Loucy (cell line): ENCODE measurements at regions not wholly inside any gene's neighbourhood (a gene's known extent, or its start where the extent isn't known, plus 50 kb on each side); places are given as distances from the start of the nearest gene placed in this dataset.
A peak's percentile ranks its signal among the peaks of the same experiment; 100 is the strongest.

Experiments used
- H2AFZ ChIP-seq: fragments of 200-600 bp; sonication (generic); 2 replicates; pipeline ENCODE4 v1.6.0; 2016; ENCODE audit warnings: antibody characterized with exemption, mild to moderate bottlenecking, low read length, moderate library complexity
- H3F3A ChIP-seq: fragments of 200-600 bp; 2 replicates; pipeline ENCODE4 v1.6.0; 2016; ENCODE audit warnings: antibody characterized with exemption, low read depth, mild to moderate bottlenecking
- H3K27me3 ChIP-seq: fragments of 200-600 bp; sonication (generic); 2 replicates; pipeline ENCODE4 v1.6.1; 2014; ENCODE audit warnings: low read length, mild to moderate bottlenecking; ENCODE audit not compliant: insufficient read depth, poor library complexity, severe bottlenecking
- H3K36me3 ChIP-seq: fragments of 200-600 bp; sonication (generic); 2 replicates; pipeline ENCODE4 v1.6.1; 2016; ENCODE audit warnings: low read length; ENCODE audit not compliant: insufficient read depth
- H3K4me1 ChIP-seq: fragments of 200-600 bp; sonication (generic); 2 replicates; pipeline ENCODE4 v1.5.1; 2014; ENCODE audit warnings: low read length, mild to moderate bottlenecking; ENCODE audit not compliant: insufficient read depth, poor library complexity, severe bottlenecking
- H3K4me2 ChIP-seq: fragments of 200-600 bp; sonication (generic); 2 replicates; pipeline ENCODE4 v1.6.0; 2014; ENCODE audit warnings: antibody characterized with exemption, low read length, low read depth, mild to moderate bottlenecking; ENCODE audit not compliant: poor library complexity, severe bottlenecking
- H3K4me3 ChIP-seq: fragments of 200-600 bp; sonication (generic); 2 replicates; pipeline ENCODE4 v1.5.1; 2014; ENCODE audit warnings: low read length, mild to moderate bottlenecking, mixed read lengths; ENCODE audit not compliant: poor library complexity, severe bottlenecking
- H3K79me2 ChIP-seq: fragments of 200-600 bp; sonication (generic); 2 replicates; pipeline ENCODE4 v1.6.1; 2014; ENCODE audit warnings: low read length; ENCODE audit not compliant: insufficient read depth
- H3K9ac ChIP-seq: fragments of 200-600 bp; sonication (generic); 2 replicates; pipeline ENCODE4 v1.6.0; 2014; ENCODE audit warnings: mild to moderate bottlenecking, low read depth, low read length, moderate library complexity; ENCODE audit not compliant: poor library complexity, severe bottlenecking
- H3K9me2 ChIP-seq: fragments of 200-600 bp; sonication (generic); replicated peaks from 2 replicates; pipeline ENCODE4 v1.6.1; 2016; ENCODE audit warnings: low read depth, low read length, mixed read lengths
- H3K9me3 ChIP-seq: fragments of 200-600 bp; sonication (generic); 2 replicates; pipeline ENCODE4 v1.6.1; 2014; ENCODE audit warnings: mild to moderate bottlenecking, antibody characterized with exemption, low read length, low read depth; ENCODE audit not compliant: insufficient read depth
- H4K20me1 ChIP-seq: fragments of 200-600 bp; sonication (generic); 2 replicates; pipeline ENCODE4 v1.6.0; 2014; ENCODE audit warnings: antibody characterized with exemption, low read length, mild to moderate bottlenecking; ENCODE audit not compliant: insufficient read depth, poor library complexity, severe bottlenecking
- EZH2phosphoT487 ChIP-seq: fragments of 200-600 bp; IDR thresholded peaks from 2 replicates; pipeline ENCODE4 v1.6.1; 2018; ENCODE audit warnings: antibody characterized with exemption, mild to moderate bottlenecking, moderate library complexity, borderline replicate concordance
- TF ChIP-seq, protein P1 (sequence below): fragments of 200-600 bp; sonication (generic); conservative IDR thresholded peaks from 2 replicates; pipeline ENCODE4 v1.5.1; 2014; ENCODE audit warnings: mild to moderate bottlenecking, antibody characterized with exemption, low read length

DNA sequence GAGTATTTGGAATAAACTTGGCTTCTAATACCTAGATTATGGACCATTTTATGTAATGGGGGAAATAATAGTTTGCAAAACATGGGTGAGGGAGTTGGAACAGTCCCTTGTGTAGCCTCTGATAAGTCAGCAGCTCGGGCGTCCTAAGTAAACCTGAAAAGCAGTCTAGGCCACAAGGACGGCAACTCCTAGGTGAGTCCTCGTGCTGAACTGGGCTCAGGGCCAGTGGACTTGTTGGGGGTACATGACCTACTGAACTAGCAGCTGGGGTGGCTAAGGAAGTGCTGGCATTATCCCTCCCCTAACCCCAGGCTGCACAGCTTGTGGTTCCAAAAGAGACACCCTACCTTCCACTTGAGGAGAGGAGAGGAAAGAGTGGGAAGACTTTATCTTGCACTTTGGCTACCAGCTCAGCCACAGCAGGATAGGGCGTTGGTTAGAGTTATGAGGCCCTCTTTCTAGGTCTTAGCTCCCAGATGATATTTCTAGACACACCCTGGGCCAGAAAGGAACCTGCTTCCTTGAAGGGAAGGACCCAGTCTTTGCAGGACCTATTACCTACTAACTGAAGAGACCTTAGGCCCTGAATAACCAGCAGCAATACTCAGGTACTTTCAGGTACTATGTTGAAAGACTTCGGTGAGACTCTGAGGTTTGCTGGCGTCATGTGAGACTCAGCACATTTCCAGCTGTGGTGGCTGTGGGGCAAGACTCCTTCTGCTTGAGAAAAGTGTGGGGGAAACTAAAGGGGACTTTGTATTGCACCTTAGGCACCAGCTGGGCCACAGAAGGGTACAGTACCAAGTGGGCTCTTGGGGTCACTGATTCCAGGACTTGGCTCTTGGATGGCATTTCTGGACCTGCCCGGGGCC lies 71.0 kb downstream of the AQP4 start:
- no peaks in the 10 kb centered on the region for H3K27me3 ChIP-seq
- H3K79me2 ChIP-seq: no peaks in the 10 kb centered on the region
- H3K4me3 ChIP-seq: no peak overlapping the region
- H3F3A ChIP-seq: no peaks in the 10 kb centered on the region
- H3K4me1 ChIP-seq: no peaks in the 10 kb centered on the region
- no peaks in the 10 kb centered on the region for H3K36me3 ChIP-seq
- H4K20me1 ChIP-seq: no peaks in the 10 kb centered on the region
- H3K4me2 ChIP-seq: no peak overlapping the region
- no peaks in the 10 kb centered on the region for H3K9me3 ChIP-seq
- no peaks in the 10 kb centered on the region for H3K9me2 ChIP-seq
- H2AFZ ChIP-seq: no peak overlapping the region
- no peak overlapping the region for H3K9ac ChIP-seq
- TF ChIP-seq EZH2phosphoT487: no peak
- TF ChIP-seq, protein P1, sequence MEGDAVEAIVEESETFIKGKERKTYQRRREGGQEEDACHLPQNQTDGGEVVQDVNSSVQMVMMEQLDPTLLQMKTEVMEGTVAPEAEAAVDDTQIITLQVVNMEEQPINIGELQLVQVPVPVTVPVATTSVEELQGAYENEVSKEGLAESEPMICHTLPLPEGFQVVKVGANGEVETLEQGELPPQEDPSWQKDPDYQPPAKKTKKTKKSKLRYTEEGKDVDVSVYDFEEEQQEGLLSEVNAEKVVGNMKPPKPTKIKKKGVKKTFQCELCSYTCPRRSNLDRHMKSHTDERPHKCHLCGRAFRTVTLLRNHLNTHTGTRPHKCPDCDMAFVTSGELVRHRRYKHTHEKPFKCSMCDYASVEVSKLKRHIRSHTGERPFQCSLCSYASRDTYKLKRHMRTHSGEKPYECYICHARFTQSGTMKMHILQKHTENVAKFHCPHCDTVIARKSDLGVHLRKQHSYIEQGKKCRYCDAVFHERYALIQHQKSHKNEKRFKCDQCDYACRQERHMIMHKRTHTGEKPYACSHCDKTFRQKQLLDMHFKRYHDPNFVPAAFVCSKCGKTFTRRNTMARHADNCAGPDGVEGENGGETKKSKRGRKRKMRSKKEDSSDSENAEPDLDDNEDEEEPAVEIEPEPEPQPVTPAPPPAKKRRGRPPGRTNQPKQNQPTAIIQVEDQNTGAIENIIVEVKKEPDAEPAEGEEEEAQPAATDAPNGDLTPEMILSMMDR: no peak

DNA sequence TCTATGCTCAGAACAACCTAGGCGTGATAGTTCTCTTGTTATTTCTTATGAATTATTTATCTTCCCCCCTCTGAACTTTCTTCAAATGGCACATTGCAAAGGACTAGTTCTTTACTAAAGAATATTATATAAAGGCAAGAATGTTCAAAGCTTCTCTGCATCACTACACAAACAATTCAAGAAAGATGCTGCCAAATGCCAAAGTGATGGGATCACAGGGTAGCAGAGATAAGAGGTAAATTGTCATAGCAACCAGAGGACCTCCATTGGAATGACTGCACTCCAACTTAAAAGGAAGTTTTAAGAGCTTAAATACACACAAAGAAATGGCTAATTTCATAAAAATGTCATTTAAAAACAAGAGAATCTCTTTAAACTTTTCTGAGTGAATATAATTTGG lies 72.8 kb downstream of the AQP4 start:
- H3K9me3 ChIP-seq: no peaks in the 10 kb centered on the region

DNA sequence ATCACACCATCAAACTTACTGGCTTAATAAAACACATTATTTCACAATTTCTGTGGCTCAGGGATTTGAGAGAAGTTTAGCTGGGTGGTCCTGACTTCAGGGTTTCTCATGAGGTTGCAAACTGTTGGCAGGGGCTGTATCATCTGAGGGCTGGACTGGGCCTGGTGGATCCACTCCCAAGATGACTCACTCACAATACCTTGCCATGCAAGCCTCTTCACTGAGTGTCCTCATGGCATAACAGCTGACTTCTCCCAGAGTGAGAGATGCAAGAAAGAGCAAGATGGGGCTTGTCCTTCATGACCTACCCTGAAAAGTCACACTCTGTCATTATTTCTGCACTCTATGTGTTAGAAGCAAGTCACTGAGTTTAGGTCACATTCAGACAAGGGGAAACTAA lies 73.8 kb downstream of the AQP4 start:
- no peaks in the 10 kb centered on the region for H3K4me1 ChIP-seq
- no peak overlapping the region for H3K9ac ChIP-seq
- no peaks in the 10 kb centered on the region for H4K20me1 ChIP-seq
- H3K9me3 ChIP-seq: no peaks in the 10 kb centered on the region
- no peaks in the 10 kb centered on the region for H3K79me2 ChIP-seq
- H3K27me3 ChIP-seq: no peaks in the 10 kb centered on the region
- H2AFZ ChIP-seq: peak overlapping the region; percentile 58
- H3K36me3 ChIP-seq: no peaks in the 10 kb centered on the region
- H3F3A ChIP-seq: no peaks in the 10 kb centered on the region
- H3K9me2 ChIP-seq: no peaks in the 10 kb centered on the region
- no peak overlapping the region for H3K4me2 ChIP-seq
- no peak overlapping the region for H3K4me3 ChIP-seq
- TF ChIP-seq, protein P1: no peak
- TF ChIP-seq EZH2phosphoT487: no peak

More for the DNA sequence above, 72.8 kb downstream of the AQP4 start:
- Histone ChIP-seq H2AFZ (no peak overlapping the region), H3K4me3 (no peak overlapping the region), H4K20me1 (no peaks in the 10 kb centered on the region), H3K79me2 (no peaks in the 10 kb centered on the region), H3K36me3 (no peaks in the 10 kb centered on the region), H3K27me3 (no peaks in the 10 kb centered on the region), H3K4me1 (no peaks in the 10 kb centered on the region), H3K9me2 (no peaks in the 10 kb centered on the region), H3K9ac (no peak overlapping the region), H3K4me2 (no peak overlapping the region), H3F3A (no peaks in the 10 kb centered on the region)
- no peak for TF ChIP-seq EZH2phosphoT487
- TF ChIP-seq, protein P1: no peak
